Astrocyte (in vitro differentiated cells and primary cell): ENCODE measurements at regions not wholly inside any gene's neighbourhood (a gene's known extent, or its start where the extent isn't known, plus 50 kb on each side); places are given as distances from the start of the nearest gene placed in this dataset.

Source experiments
- EZH2 ChIP-seq: IDR thresholded peaks from 2 replicates; pipeline ENCODE4 v1.6.1; 2012; ENCODE audit warnings: mild to moderate bottlenecking, low read length, inconsistent platforms; ENCODE audit not compliant: insufficient read depth
- TF ChIP-seq, protein P1 (sequence below): IDR thresholded peaks from 2 replicates; pipeline ENCODE4 v1.5.1; 2011; ENCODE audit warnings: low read depth, mild to moderate bottlenecking, inconsistent platforms, low read length, moderate library complexity; ENCODE audit not compliant: insufficient read depth

DNA sequence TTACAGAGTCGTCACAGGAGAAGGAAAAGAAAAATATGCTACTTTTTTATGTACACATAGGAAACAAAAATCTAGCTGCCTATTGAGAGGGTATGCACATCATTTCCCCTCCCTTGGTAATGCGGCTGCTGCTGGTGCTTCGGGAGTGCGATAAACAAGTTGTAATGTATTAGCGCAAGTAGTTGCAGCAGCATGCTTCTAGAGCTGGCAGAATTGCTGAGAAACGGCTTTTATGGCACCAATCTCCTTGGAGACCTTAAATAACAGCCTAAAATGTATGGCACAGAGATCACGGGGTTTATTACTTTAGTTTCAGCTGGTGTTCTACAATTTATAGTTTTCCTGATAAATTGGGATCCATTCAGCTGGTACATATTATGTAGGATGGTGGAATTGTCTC, 447.6 kb upstream of the TMPO start:
- TF ChIP-seq, protein P1, sequence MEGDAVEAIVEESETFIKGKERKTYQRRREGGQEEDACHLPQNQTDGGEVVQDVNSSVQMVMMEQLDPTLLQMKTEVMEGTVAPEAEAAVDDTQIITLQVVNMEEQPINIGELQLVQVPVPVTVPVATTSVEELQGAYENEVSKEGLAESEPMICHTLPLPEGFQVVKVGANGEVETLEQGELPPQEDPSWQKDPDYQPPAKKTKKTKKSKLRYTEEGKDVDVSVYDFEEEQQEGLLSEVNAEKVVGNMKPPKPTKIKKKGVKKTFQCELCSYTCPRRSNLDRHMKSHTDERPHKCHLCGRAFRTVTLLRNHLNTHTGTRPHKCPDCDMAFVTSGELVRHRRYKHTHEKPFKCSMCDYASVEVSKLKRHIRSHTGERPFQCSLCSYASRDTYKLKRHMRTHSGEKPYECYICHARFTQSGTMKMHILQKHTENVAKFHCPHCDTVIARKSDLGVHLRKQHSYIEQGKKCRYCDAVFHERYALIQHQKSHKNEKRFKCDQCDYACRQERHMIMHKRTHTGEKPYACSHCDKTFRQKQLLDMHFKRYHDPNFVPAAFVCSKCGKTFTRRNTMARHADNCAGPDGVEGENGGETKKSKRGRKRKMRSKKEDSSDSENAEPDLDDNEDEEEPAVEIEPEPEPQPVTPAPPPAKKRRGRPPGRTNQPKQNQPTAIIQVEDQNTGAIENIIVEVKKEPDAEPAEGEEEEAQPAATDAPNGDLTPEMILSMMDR = no peak
- no peak for TF ChIP-seq EZH2
